ENCODE measurements at regions not wholly inside any gene's neighbourhood (a gene's known extent, or its start where the extent isn't known, plus 50 kb on each side); places are given as distances from the start of the nearest gene placed in this dataset.

- DNase-seq (ENCODE audit: low read depth, low spot score) = no peak
- Histone ChIP-seq H3K27me3 (ENCODE audit: control insufficient read depth, insufficient read depth, low read length) (no peaks in the 10 kb centered on the region), H3K4me3 (ENCODE audit: low read length) (no peak overlapping the region), H3K9me3 (ENCODE audit: control insufficient read depth, insufficient read depth, low read length) (no peaks in the 10 kb centered on the region), H3K4me1 (ENCODE audit: control insufficient read depth, insufficient read depth, low read length) (no peaks in the 10 kb centered on the region), H3K27ac (ENCODE audit: low read length) (no peak overlapping the region), H3K36me3 (ENCODE audit: control insufficient read depth, insufficient read depth, low read length) (peaks cover 16% of the 10 kb centered on the region; the same call in 1 of the 2 replicates)
- no CpG with 5 or more reads among the region's 5 CpGs for WGBS (ENCODE audit: insufficient coverage, insufficient read length)
Measured at GRCh38 chrX:45845142-45845541, 644.5 kb upstream of the DIPK2B start.

- no CpG with 5 or more reads among the region's 1 CpG for WGBS (ENCODE audit: insufficient coverage, insufficient read length)
- H3K4me1 ChIP-seq (ENCODE audit: control insufficient read depth, insufficient read depth, low read length) = no peaks in the 10 kb centered on the region
- no peaks in the 10 kb centered on the region for H3K27me3 ChIP-seq (ENCODE audit: control insufficient read depth, insufficient read depth, low read length)
- no peak for DNase-seq (ENCODE audit: low read depth, low spot score)
- no peak overlapping the region for H3K27ac ChIP-seq (ENCODE audit: low read length)
- no peak overlapping the region for H3K4me3 ChIP-seq (ENCODE audit: low read length)
- peaks cover 16% of the 10 kb centered on the region; the same call in 1 of the 2 replicates for H3K36me3 ChIP-seq (ENCODE audit: control insufficient read depth, insufficient read depth, low read length)
- no peaks in the 10 kb centered on the region for H3K9me3 ChIP-seq (ENCODE audit: control insufficient read depth, insufficient read depth, low read length)
Measured at GRCh38 chrX:45843518-45843917, 642.8 kb upstream of the DIPK2B start.

GRCh38 chrX:45842926-45843315, 642.2 kb upstream of the DIPK2B start:
- DNase-seq (ENCODE audit: low read depth, low spot score) = no peak
- no CpG with 5 or more reads among the region's 1 CpG for WGBS (ENCODE audit: insufficient coverage, insufficient read length)
- Histone ChIP-seq H3K4me1 (ENCODE audit: control insufficient read depth, insufficient read depth, low read length) (no peaks in the 10 kb centered on the region), H3K4me3 (ENCODE audit: low read length) (no peak overlapping the region), H3K27ac (ENCODE audit: low read length) (no peak overlapping the region), H3K27me3 (ENCODE audit: control insufficient read depth, insufficient read depth, low read length) (no peaks in the 10 kb centered on the region), H3K36me3 (ENCODE audit: control insufficient read depth, insufficient read depth, low read length) (peaks cover 12% of the 10 kb centered on the region; the same call in 1 of the 2 replicates), H3K9me3 (ENCODE audit: control insufficient read depth, insufficient read depth, low read length) (no peaks in the 10 kb centered on the region)

GRCh38 chrX:45842207-45842925, 641.7 kb upstream of the DIPK2B start:
- Histone ChIP-seq H3K36me3 (ENCODE audit: control insufficient read depth, insufficient read depth, low read length) (peaks cover 12% of the 10 kb centered on the region; the same call in 1 of the 2 replicates), H3K27me3 (ENCODE audit: control insufficient read depth, insufficient read depth, low read length) (no peaks in the 10 kb centered on the region), H3K4me3 (ENCODE audit: low read length) (no peak overlapping the region), H3K27ac (ENCODE audit: low read length) (no peak overlapping the region), H3K9me3 (ENCODE audit: control insufficient read depth, insufficient read depth, low read length) (no peaks in the 10 kb centered on the region), H3K4me1 (ENCODE audit: control insufficient read depth, insufficient read depth, low read length) (no peaks in the 10 kb centered on the region)
- no CpG with 5 or more reads among the region's 2 CpGs for WGBS (ENCODE audit: insufficient coverage, insufficient read length)
- no peak for DNase-seq (ENCODE audit: low read depth, low spot score)

GRCh38 chrX:45840411-45840950, 639.8 kb upstream of the DIPK2B start:
- Histone ChIP-seq H3K4me3 (ENCODE audit: low read length) (no peak overlapping the region), H3K27me3 (ENCODE audit: control insufficient read depth, insufficient read depth, low read length) (no peaks in the 10 kb centered on the region), H3K27ac (ENCODE audit: low read length) (no peak overlapping the region), H3K9me3 (ENCODE audit: control insufficient read depth, insufficient read depth, low read length) (no peaks in the 10 kb centered on the region), H3K4me1 (ENCODE audit: control insufficient read depth, insufficient read depth, low read length) (no peaks in the 10 kb centered on the region; the same call in 1 of the 2 replicates), H3K36me3 (ENCODE audit: control insufficient read depth, insufficient read depth, low read length) (0 out of 2 replicates have a peak, but pooled peaks cover 6% of the 10 kb centered on the region)
- no CpG with 5 or more reads among the region's 3 CpGs for WGBS (ENCODE audit: insufficient coverage, insufficient read length)
- no peak for DNase-seq (ENCODE audit: low read depth, low spot score)

- no peak for DNase-seq (ENCODE audit: low read depth, low spot score)
- Histone ChIP-seq H3K9me3 (ENCODE audit: control insufficient read depth, insufficient read depth, low read length) (no peaks in the 10 kb centered on the region), H3K27me3 (ENCODE audit: control insufficient read depth, insufficient read depth, low read length) (no peaks in the 10 kb centered on the region), H3K4me3 (ENCODE audit: low read length) (no peak overlapping the region), H3K36me3 (ENCODE audit: control insufficient read depth, insufficient read depth, low read length) (no peaks in the 10 kb centered on the region; the same call in 1 of the 2 replicates), H3K4me1 (ENCODE audit: control insufficient read depth, insufficient read depth, low read length) (no peaks in the 10 kb centered on the region), H3K27ac (ENCODE audit: low read length) (no peak overlapping the region)
- WGBS (ENCODE audit: insufficient coverage, insufficient read length) = no CpG with 5 or more reads among the region's 2 CpGs
Measured at GRCh38 chrX:45830343-45830742, 629.7 kb upstream of the DIPK2B start.

- Histone ChIP-seq H3K27me3 (ENCODE audit: control insufficient read depth, insufficient read depth, low read length) (no peaks in the 10 kb centered on the region), H3K9me3 (ENCODE audit: control insufficient read depth, insufficient read depth, low read length) (no peaks in the 10 kb centered on the region), H3K27ac (ENCODE audit: low read length) (no peak overlapping the region), H3K4me3 (ENCODE audit: low read length) (no peak overlapping the region), H3K4me1 (ENCODE audit: control insufficient read depth, insufficient read depth, low read length) (no peaks in the 10 kb centered on the region), H3K36me3 (ENCODE audit: control insufficient read depth, insufficient read depth, low read length) (no peaks in the 10 kb centered on the region; the same call in 1 of the 2 replicates)
- DNase-seq (ENCODE audit: low read depth, low spot score) = no peak
- no CpG with 5 or more reads among the region's 6 CpGs for WGBS (ENCODE audit: insufficient coverage, insufficient read length)
Measured at GRCh38 chrX:45824471-45824870, 623.8 kb upstream of the DIPK2B start.

GRCh38 chrX:45823536-45823935, 622.9 kb upstream of the DIPK2B start:
- H3K4me3 ChIP-seq (ENCODE audit: low read length) = no peak overlapping the region
- no peaks in the 10 kb centered on the region for H3K4me1 ChIP-seq (ENCODE audit: control insufficient read depth, insufficient read depth, low read length)
- H3K27ac ChIP-seq (ENCODE audit: low read length) = no peak overlapping the region
- no peaks in the 10 kb centered on the region for H3K9me3 ChIP-seq (ENCODE audit: control insufficient read depth, insufficient read depth, low read length)
- no peaks in the 10 kb centered on the region for H3K27me3 ChIP-seq (ENCODE audit: control insufficient read depth, insufficient read depth, low read length)
- WGBS (ENCODE audit: insufficient coverage, insufficient read length) = no CpG with 5 or more reads among the region's 1 CpG
- H3K36me3 ChIP-seq (ENCODE audit: control insufficient read depth, insufficient read depth, low read length) = no peaks in the 10 kb centered on the region
- DNase-seq (ENCODE audit: low read depth, low spot score) = no peak

- H3K27ac ChIP-seq (ENCODE audit: low read length) = no peak overlapping the region
Measured at GRCh38 chrX:45822124-45822523, 621.4 kb upstream of the DIPK2B start.

GRCh38 chrX:45818913-45819312, 618.2 kb upstream of the DIPK2B start:
- Histone ChIP-seq H3K9me3 (ENCODE audit: control insufficient read depth, insufficient read depth, low read length) (no peaks in the 10 kb centered on the region), H3K36me3 (ENCODE audit: control insufficient read depth, insufficient read depth, low read length) (no peaks in the 10 kb centered on the region), H3K27me3 (ENCODE audit: control insufficient read depth, insufficient read depth, low read length) (no peaks in the 10 kb centered on the region), H3K4me1 (ENCODE audit: control insufficient read depth, insufficient read depth, low read length) (no peaks in the 10 kb centered on the region), H3K27ac (ENCODE audit: low read length) (no peak overlapping the region), H3K4me3 (ENCODE audit: low read length) (no peak overlapping the region)
- WGBS (ENCODE audit: insufficient coverage, insufficient read length) = no CpG with 5 or more reads among the region's 2 CpGs
- no peak for DNase-seq (ENCODE audit: low read depth, low spot score)

More at GRCh38 chrX:45822124-45822523, 621.4 kb upstream of the DIPK2B start:
- no peaks in the 10 kb centered on the region for H3K4me1 ChIP-seq (ENCODE audit: control insufficient read depth, insufficient read depth, low read length)
- no peaks in the 10 kb centered on the region for H3K27me3 ChIP-seq (ENCODE audit: control insufficient read depth, insufficient read depth, low read length)
- no CpG with 5 or more reads among the region's 3 CpGs for WGBS (ENCODE audit: insufficient coverage, insufficient read length)
- H3K9me3 ChIP-seq (ENCODE audit: control insufficient read depth, insufficient read depth, low read length) = no peaks in the 10 kb centered on the region
- H3K36me3 ChIP-seq (ENCODE audit: control insufficient read depth, insufficient read depth, low read length) = no peaks in the 10 kb centered on the region
- no peak for DNase-seq (ENCODE audit: low read depth, low spot score)
- H3K4me3 ChIP-seq (ENCODE audit: low read length) = no peak overlapping the region
